ENCODE measurements at regions not wholly inside any gene's neighbourhood (a gene's known extent, or its start where the extent isn't known, plus 50 kb on each side); places are given as distances from the start of the nearest gene placed in this dataset.

GRCh38 chr5:147055089-147055826, 176.7 kb upstream of the PPP2R2B start:
- H3K9me3 ChIP-seq, result no peaks in the 10 kb centered on the region
- ATAC-seq, result no peak
- intact Hi-C loops (cut with DNase I, micrococcal nuclease), result no loop called here
- no peaks in the 10 kb centered on the region for H3K4me1 ChIP-seq (ENCODE audit: low read depth)
- no peak for TF ChIP-seq CTCF (IDR thresholded peaks at IDR 0.05)
- no peak overlapping the region for H3K4me3 ChIP-seq
- no peak for DNase-seq
- H3K36me3 ChIP-seq (ENCODE audit: low read depth), result no peaks in the 10 kb centered on the region

- no peaks in the 10 kb centered on the region for H3K4me1 ChIP-seq (ENCODE audit: low read depth)
- no peak for ATAC-seq
- no peaks in the 10 kb centered on the region for H3K36me3 ChIP-seq (ENCODE audit: low read depth)
- no peak overlapping the region for H3K4me3 ChIP-seq
- intact Hi-C loops (cut with DNase I, micrococcal nuclease), result no loop called here
- TF ChIP-seq CTCF (IDR thresholded peaks at IDR 0.05), result no peak
- H3K9me3 ChIP-seq, result no peaks in the 10 kb centered on the region
- no peak for DNase-seq
These were observed 177.5 kb upstream of the PPP2R2B start for GRCh38 chr5:147055850-147056566.

- no peaks in the 10 kb centered on the region for H3K4me1 ChIP-seq (ENCODE audit: low read depth)
- H3K9me3 ChIP-seq, result no peaks in the 10 kb centered on the region
- DNase-seq, result no peak
- intact Hi-C loops (cut with DNase I, micrococcal nuclease), result no loop called here
- ATAC-seq, result no peak
- TF ChIP-seq CTCF (IDR thresholded peaks at IDR 0.05), result no peak
- H3K4me3 ChIP-seq, result no peak overlapping the region
- no peaks in the 10 kb centered on the region for H3K36me3 ChIP-seq (ENCODE audit: low read depth)
These were observed 177.8 kb upstream of the STK32A start for GRCh38 chr5:147057051-147057450.

- intact Hi-C loops (cut with DNase I, micrococcal nuclease), result no loop called here
- no peak for ATAC-seq
- DNase-seq, result no peak
- Histone ChIP-seq H3K9me3 (no peaks in the 10 kb centered on the region), H3K4me3 (no peak overlapping the region), H3K4me1 (ENCODE audit: low read depth) (no peaks in the 10 kb centered on the region), H3K36me3 (ENCODE audit: low read depth) (no peaks in the 10 kb centered on the region)
- no peak for TF ChIP-seq CTCF (IDR thresholded peaks at IDR 0.05)
These were observed 173.4 kb upstream of the STK32A start for GRCh38 chr5:147061431-147061830.

- DNase-seq, result no peak
- TF ChIP-seq CTCF (IDR thresholded peaks at IDR 0.05), result no peak
- ATAC-seq, result no peak
- intact Hi-C loops (cut with DNase I, micrococcal nuclease), result no loop called here
- Histone ChIP-seq H3K4me3 (no peak overlapping the region), H3K36me3 (ENCODE audit: low read depth) (no peaks in the 10 kb centered on the region), H3K9me3 (no peaks in the 10 kb centered on the region), H3K4me1 (ENCODE audit: low read depth) (no peaks in the 10 kb centered on the region)
These were observed 172.4 kb upstream of the STK32A start for GRCh38 chr5:147062427-147062826.
